Mammary epithelial cell (primary cell): ENCODE measurements at regions not wholly inside any gene's neighbourhood (a gene's known extent, or its start where the extent isn't known, plus 50 kb on each side); places are given as distances from the start of the nearest gene placed in this dataset.

Experiments
- EZH2 ChIP-seq: IDR thresholded peaks from 2 replicates; pipeline ENCODE4 v1.6.1; 2012; ENCODE audit warnings: low read length, inconsistent platforms, borderline replicate concordance
- TF ChIP-seq, protein P1 (sequence below), 2 donors: IDR thresholded peaks in 1 of 2; conservative IDR thresholded peaks in 1 of 2; 2 replicates each; pipeline ENCODE4 v1.5.1; 2011 to 2012; ENCODE audit warnings: inconsistent platforms in 2 of 2, low read length in 2 of 2, mild to moderate bottlenecking in 2 of 2, control low read depth in 1 of 2, low read depth in 1 of 2; ENCODE audit not compliant: insufficient read depth in 1 of 2; ENCODE audit errors: extremely low read depth in 1 of 2

GRCh38 chr2:221353201-221353600, 218.9 kb downstream of the EPHA4 start:
- TF ChIP-seq, protein P1, sequence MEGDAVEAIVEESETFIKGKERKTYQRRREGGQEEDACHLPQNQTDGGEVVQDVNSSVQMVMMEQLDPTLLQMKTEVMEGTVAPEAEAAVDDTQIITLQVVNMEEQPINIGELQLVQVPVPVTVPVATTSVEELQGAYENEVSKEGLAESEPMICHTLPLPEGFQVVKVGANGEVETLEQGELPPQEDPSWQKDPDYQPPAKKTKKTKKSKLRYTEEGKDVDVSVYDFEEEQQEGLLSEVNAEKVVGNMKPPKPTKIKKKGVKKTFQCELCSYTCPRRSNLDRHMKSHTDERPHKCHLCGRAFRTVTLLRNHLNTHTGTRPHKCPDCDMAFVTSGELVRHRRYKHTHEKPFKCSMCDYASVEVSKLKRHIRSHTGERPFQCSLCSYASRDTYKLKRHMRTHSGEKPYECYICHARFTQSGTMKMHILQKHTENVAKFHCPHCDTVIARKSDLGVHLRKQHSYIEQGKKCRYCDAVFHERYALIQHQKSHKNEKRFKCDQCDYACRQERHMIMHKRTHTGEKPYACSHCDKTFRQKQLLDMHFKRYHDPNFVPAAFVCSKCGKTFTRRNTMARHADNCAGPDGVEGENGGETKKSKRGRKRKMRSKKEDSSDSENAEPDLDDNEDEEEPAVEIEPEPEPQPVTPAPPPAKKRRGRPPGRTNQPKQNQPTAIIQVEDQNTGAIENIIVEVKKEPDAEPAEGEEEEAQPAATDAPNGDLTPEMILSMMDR (conservative IDR thresholded peaks at IDR 0.05 in 1 of 2, IDR thresholded peaks at IDR 0.05 in 1 of 2; ENCODE audit: extremely low read depth in 1 of 2, insufficient read depth in 1 of 2, low read depth in 1 of 2, low read length in 2 of 2) = no peak
- no peak for TF ChIP-seq EZH2
